ENCODE measurements at regions not wholly inside any gene's neighbourhood (a gene's known extent, or its start where the extent isn't known, plus 50 kb on each side); places are given as distances from the start of the nearest gene placed in this dataset.
A peak's percentile ranks its signal among the peaks of the same experiment; 100 is the strongest.
"Not testable (repeated sequence)": the region's sequence is repeated elsewhere in the genome, so short reads cannot be mapped to it uniquely, and the experiment has no call there.

- TF ChIP-seq MAX (IDR thresholded peaks at IDR 0.05; ENCODE audit: low read depth, low read length) (no peak), POLR2A (IDR thresholded peaks at IDR 0.05; ENCODE audit: extremely low read depth, insufficient read length) (no peak), CTCF (IDR thresholded peaks at IDR 0.05; ENCODE audit: low read depth, low read length) (no peak), MYC (IDR thresholded peaks at IDR 0.05; ENCODE audit: low read depth, low read length) (no peak)
- H3K4me3 ChIP-seq (ENCODE audit: low read depth, low read length): no peak overlapping the region
- DNase-seq (ENCODE audit: low read depth): no peak
Measured at GRCh38 chrX:4005281-4005680, 291.8 kb upstream of the PRKX start.

GRCh38 chrX:4004822-4005221 is 291.4 kb upstream of the PRKX start:
- no peak for DNase-seq (ENCODE audit: low read depth)
- H3K4me3 ChIP-seq (ENCODE audit: low read depth, low read length): no peak overlapping the region
- TF ChIP-seq POLR2A (IDR thresholded peaks at IDR 0.05; ENCODE audit: extremely low read depth, insufficient read length) (no peak), MYC (IDR thresholded peaks at IDR 0.05; ENCODE audit: low read depth, low read length) (no peak), CTCF (IDR thresholded peaks at IDR 0.05; ENCODE audit: low read depth, low read length) (no peak), MAX (IDR thresholded peaks at IDR 0.05; ENCODE audit: low read depth, low read length) (no peak)

- no peak overlapping the region for H3K4me3 ChIP-seq (ENCODE audit: low read depth, low read length)
- no peak for DNase-seq (ENCODE audit: low read depth)
- no peak for TF ChIP-seq MYC (IDR thresholded peaks at IDR 0.05; ENCODE audit: low read depth, low read length)
- no peak for TF ChIP-seq POLR2A (IDR thresholded peaks at IDR 0.05; ENCODE audit: extremely low read depth, insufficient read length)
- no peak for TF ChIP-seq MAX (IDR thresholded peaks at IDR 0.05; ENCODE audit: low read depth, low read length)
- TF ChIP-seq CTCF (IDR thresholded peaks at IDR 0.05; ENCODE audit: low read depth, low read length): no peak
Measured at GRCh38 chrX:3994315-3994714, 280.9 kb upstream of the PRKX start.

GRCh38 chrX:3990569-3990968 is 277.1 kb upstream of the PRKX start:
- peak; percentile 1 for DNase-seq (ENCODE audit: low read depth)
- TF ChIP-seq CTCF (IDR thresholded peaks at IDR 0.05; ENCODE audit: low read depth, low read length) (no peak), MYC (IDR thresholded peaks at IDR 0.05; ENCODE audit: low read depth, low read length) (no peak), POLR2A (IDR thresholded peaks at IDR 0.05; ENCODE audit: extremely low read depth, insufficient read length) (no peak), MAX (IDR thresholded peaks at IDR 0.05; ENCODE audit: low read depth, low read length) (no peak)
- H3K4me3 ChIP-seq (ENCODE audit: low read depth, low read length): no peak overlapping the region

- H3K4me3 ChIP-seq (ENCODE audit: low read depth, low read length); DNase-seq (ENCODE audit: low read depth): not testable (repeated sequence)
Measured at GRCh38 chrX:3972104-3972858, 258.8 kb upstream of the PRKX start.

GRCh38 chrX:3968749-3969148 is 255.3 kb upstream of the PRKX start:
- H3K4me3 ChIP-seq (ENCODE audit: low read depth, low read length): no peak overlapping the region
- TF ChIP-seq POLR2A (IDR thresholded peaks at IDR 0.05; ENCODE audit: extremely low read depth, insufficient read length) (no peak), MAX (IDR thresholded peaks at IDR 0.05; ENCODE audit: low read depth, low read length) (no peak), CTCF (IDR thresholded peaks at IDR 0.05; ENCODE audit: low read depth, low read length) (no peak), MYC (IDR thresholded peaks at IDR 0.05; ENCODE audit: low read depth, low read length) (no peak)
- DNase-seq (ENCODE audit: low read depth): no peak
